Sigmoid colon (tissue), 6 donors: ENCODE measurements at regions not wholly inside any gene's neighbourhood (a gene's known extent, or its start where the extent isn't known, plus 50 kb on each side); places are given as distances from the start of the nearest gene placed in this dataset.

ENCODE experiments used
- DNase-seq: peaks from one replicate; pipeline ENCODE4 v3.0.0-alpha.2; 2019
- H3K27ac ChIP-seq, 4 donors: fragments of 200-600 bp; sonication (generic); one replicate each; pipeline ENCODE4 v1.5.1; 2016 to 2019; ENCODE audit warnings: mild to moderate bottlenecking in 1 of 4
- H3K27me3 ChIP-seq, 3 donors: fragments of 200-600 bp; sonication (generic); one replicate each; pipeline ENCODE4 v1.5.1; 2019; ENCODE audit warnings: mild to moderate bottlenecking in 1 of 3
- H3K36me3 ChIP-seq, 4 donors: fragments of 200-600 bp; sonication (generic); one replicate each; pipeline ENCODE4 v1.5.1; 2016 to 2019
- H3K4me1 ChIP-seq, 4 donors: fragments of 200-600 bp; sonication (generic); one replicate each; pipeline ENCODE4 v1.5.1; 2017 to 2019
- H3K4me3 ChIP-seq, 4 donors: fragments of 200-600 bp; sonication (generic); one replicate each; pipeline ENCODE4 v1.5.1; 2017 to 2019; ENCODE audit warnings: mild to moderate bottlenecking in 2 of 4, moderate library complexity in 1 of 4
- H3K9me3 ChIP-seq, 4 donors: fragments of 200-600 bp in 3 of 4; sonication (generic) in 3 of 4; one replicate each; pipeline versions ENCODE4 v1.5.1 to v1.6.1; 2013 to 2019
- CTCF ChIP-seq, 4 experiments: fragments of 450-650 bp in 3 of 4; fragments of 200-600 bp in 1 of 4; IDR thresholded peaks; one replicate each; pipeline ENCODE4 v1.5.1; 2016 to 2019; ENCODE audit warnings: antibody characterized with exemption in 4 of 4, mild to moderate bottlenecking in 3 of 4, moderate library complexity in 2 of 4
- EP300 ChIP-seq, 4 donors: sonication (generic); formaldehyde crosslinking; IDR thresholded peaks; one replicate each; pipeline ENCODE4 v1.6.1; 2017; ENCODE audit warnings: antibody characterized with exemption in 4 of 4
- POLR2A ChIP-seq, 2 donors: fragments of 450-650 bp; IDR thresholded peaks; one replicate each; pipeline ENCODE4 v1.6.1; 2016; ENCODE audit warnings: antibody characterized with exemption in 2 of 2, mild to moderate bottlenecking in 2 of 2, moderate library complexity in 2 of 2
- POLR2AphosphoS5 ChIP-seq, 4 donors: sonication (generic); formaldehyde crosslinking; IDR thresholded peaks; one replicate each; pipeline ENCODE4 v1.6.1; 2017; ENCODE audit warnings: antibody characterized with exemption in 4 of 4
- WGBS, 2 donors: extraction: QIAGEN DNeasy Blood & Tissue Kit; methylation state at CpG; one replicate each; pipeline ENCODE4 v1.1.7; 2013; 5-methylcytosine and 5-hydroxymethylcytosine counted together
- intact Hi-C: fragments of 100-400 bp; cut with DNase I; formaldehyde crosslinking; loops from one replicate; pipeline ENCODE4 v1.15.1; 2023
- donor health status: healthy with polysubstance abuse.
- donor health status: healthy.

GRCh38 chr9:86679909-86680308 is 267.4 kb downstream of the GAS1 start:
- no peaks in the 10 kb centered on the region for H3K9me3 ChIP-seq
- H3K4me1 ChIP-seq = peaks cover 0 to 24% (median 15%) of the 10 kb centered on the region in 4 donors
- H3K27me3 ChIP-seq = no peaks in the 10 kb centered on the region
- H3K4me3 ChIP-seq = no peak overlapping the region
- H3K36me3 ChIP-seq = no peaks in the 10 kb centered on the region
- no peak for DNase-seq
- intact Hi-C loops = no loop called here
- TF ChIP-seq POLR2AphosphoS5 (IDR thresholded peaks at IDR 0.05) (no peak), EP300 (IDR thresholded peaks at IDR 0.05) (no peak)
- 74% methylated on average over 2 of the region's 2 CpGs for WGBS, 2 donors
- H3K27ac ChIP-seq = no peak overlapping the region

GRCh38 chr9:86676396-86676795 is 270.9 kb downstream of the GAS1 start:
- Histone ChIP-seq H3K9me3 (no peaks in the 10 kb centered on the region), H3K36me3 (no peaks in the 10 kb centered on the region), H3K4me3 (no peak overlapping the region), H3K27ac (no peak overlapping the region), H3K4me1 (peaks cover 0 to 13% (median 5%) of the 10 kb centered on the region in 4 donors), H3K27me3 (no peaks in the 10 kb centered on the region)
- DNase-seq = no peak
- intact Hi-C loops = no loop called here
- WGBS, 2 donors = 46 to 70% methylated on average over 2 of the region's 2 CpGs
- TF ChIP-seq CTCF (IDR thresholded peaks at IDR 0.05) (no peak), POLR2AphosphoS5 (IDR thresholded peaks at IDR 0.05) (no peak), POLR2A (IDR thresholded peaks at IDR 0.05) (no peak), EP300 (IDR thresholded peaks at IDR 0.05) (no peak)

GRCh38 chr9:86675805-86676204 is 271.5 kb downstream of the GAS1 start:
- WGBS, 2 donors = 68 to 87% methylated on average over 5 of the region's 5 CpGs
- Histone ChIP-seq H3K4me1 (peaks cover 0 to 13% (median 5%) of the 10 kb centered on the region in 4 donors), H3K36me3 (no peaks in the 10 kb centered on the region), H3K9me3 (no peaks in the 10 kb centered on the region), H3K27ac (no peak overlapping the region), H3K27me3 (no peaks in the 10 kb centered on the region), H3K4me3 (no peak overlapping the region)
- intact Hi-C loops = no loop called here
- no peak for DNase-seq
- TF ChIP-seq CTCF (IDR thresholded peaks at IDR 0.05) (no peak), POLR2A (IDR thresholded peaks at IDR 0.05) (no peak)

- DNase-seq = no peak
- H3K36me3 ChIP-seq = no peaks in the 10 kb centered on the region
- H3K27ac ChIP-seq = no peak overlapping the region
- H3K9me3 ChIP-seq = no peaks in the 10 kb centered on the region
- H3K4me1 ChIP-seq = peaks cover 0 to 13% (median 5%) of the 10 kb centered on the region in 4 donors
- intact Hi-C loops = no loop called here
- WGBS, 2 donors = 51 to 57% methylated on average over 2 of the region's 2 CpGs
- H3K4me3 ChIP-seq = no peak overlapping the region
- no peak for TF ChIP-seq EP300 (IDR thresholded peaks at IDR 0.05)
- TF ChIP-seq CTCF (IDR thresholded peaks at IDR 0.05) = no peak
- no peak for TF ChIP-seq POLR2A (IDR thresholded peaks at IDR 0.05)
- TF ChIP-seq POLR2AphosphoS5 (IDR thresholded peaks at IDR 0.05) = no peak
- no peaks in the 10 kb centered on the region for H3K27me3 ChIP-seq
These were observed 272.8 kb downstream of the GAS1 start for GRCh38 chr9:86674487-86674886.

- Histone ChIP-seq H3K27ac (no peak overlapping the region), H3K27me3 (no peaks in the 10 kb centered on the region), H3K9me3 (no peaks in the 10 kb centered on the region), H3K36me3 (no peaks in the 10 kb centered on the region), H3K4me3 (no peak overlapping the region), H3K4me1 (peaks cover 0 to 13% (median 5%) of the 10 kb centered on the region in 4 donors)
- intact Hi-C loops = no loop called here
- TF ChIP-seq EP300 (IDR thresholded peaks at IDR 0.05) (no peak), POLR2A (IDR thresholded peaks at IDR 0.05) (no peak), POLR2AphosphoS5 (IDR thresholded peaks at IDR 0.05) (no peak), CTCF (IDR thresholded peaks at IDR 0.05) (no peak)
- 89 to 91% methylated on average over 2 of the region's 2 CpGs for WGBS, 2 donors
- DNase-seq = no peak
These were observed 274.3 kb downstream of the GAS1 start for GRCh38 chr9:86672966-86673365.
